HG03457 (cell line): ENCODE measurements at regions not wholly inside any gene's neighbourhood (a gene's known extent, or its start where the extent isn't known, plus 50 kb on each side); places are given as distances from the start of the nearest gene placed in this dataset.
"Not testable (repeated sequence)": the region's sequence is repeated elsewhere in the genome, so short reads cannot be mapped to it uniquely, and the experiment has no call there.

Source experiments
- ATAC-seq: cut with Tn5 transposase; IDR thresholded peaks from one replicate; pipeline ENCODE4 v1.9.1; 2021; ENCODE audit warnings: moderate number of reproducible peaks; ENCODE audit not compliant: unreplicated experiment

- no peak for ATAC-seq
Observed at GRCh38 chr4:94141001-94141400, 66.7 kb upstream of the SMARCAD1 start.

- not testable (repeated sequence) for ATAC-seq
Observed at GRCh38 chr4:94148052-94148451, 59.6 kb upstream of the SMARCAD1 start.

- ATAC-seq = no peak
Observed at GRCh38 chr4:94152466-94152865, 55.2 kb upstream of the SMARCAD1 start.

- not testable (repeated sequence) for ATAC-seq
Observed at GRCh38 chr4:94155404-94155803, 52.3 kb upstream of the SMARCAD1 start.

- no peak for ATAC-seq
Observed at GRCh38 chr4:94156826-94157225, 50.8 kb upstream of the SMARCAD1 start.
